ENCODE measurements at regions not wholly inside any gene's neighbourhood (a gene's known extent, or its start where the extent isn't known, plus 50 kb on each side); places are given as distances from the start of the nearest gene placed in this dataset.
A peak's percentile ranks its signal among the peaks of the same experiment; 100 is the strongest.

- 81 to 83% (median 81%) methylated on average over 20 of the region's 20 CpGs for WGBS, 3 donors
- intact Hi-C loops (cut with DNase I) = no loop called here
- Histone ChIP-seq H3K27ac (no peak overlapping the region), H3K27me3 (no peaks in the 10 kb centered on the region), H3K4me3 (no peak overlapping the region), H3K36me3 (no peaks in the 10 kb centered on the region), H3K4me1 (ENCODE audit: insufficient read depth) (no peaks in the 10 kb centered on the region), H3K9me3 (no peaks in the 10 kb centered on the region)
- peak in 3 of 5 donors; percentile 4 to 17 (median 11) for DNase-seq
- TF ChIP-seq POLR2A (IDR thresholded peaks at IDR 0.05) = no peak
- TF ChIP-seq, protein P1, sequence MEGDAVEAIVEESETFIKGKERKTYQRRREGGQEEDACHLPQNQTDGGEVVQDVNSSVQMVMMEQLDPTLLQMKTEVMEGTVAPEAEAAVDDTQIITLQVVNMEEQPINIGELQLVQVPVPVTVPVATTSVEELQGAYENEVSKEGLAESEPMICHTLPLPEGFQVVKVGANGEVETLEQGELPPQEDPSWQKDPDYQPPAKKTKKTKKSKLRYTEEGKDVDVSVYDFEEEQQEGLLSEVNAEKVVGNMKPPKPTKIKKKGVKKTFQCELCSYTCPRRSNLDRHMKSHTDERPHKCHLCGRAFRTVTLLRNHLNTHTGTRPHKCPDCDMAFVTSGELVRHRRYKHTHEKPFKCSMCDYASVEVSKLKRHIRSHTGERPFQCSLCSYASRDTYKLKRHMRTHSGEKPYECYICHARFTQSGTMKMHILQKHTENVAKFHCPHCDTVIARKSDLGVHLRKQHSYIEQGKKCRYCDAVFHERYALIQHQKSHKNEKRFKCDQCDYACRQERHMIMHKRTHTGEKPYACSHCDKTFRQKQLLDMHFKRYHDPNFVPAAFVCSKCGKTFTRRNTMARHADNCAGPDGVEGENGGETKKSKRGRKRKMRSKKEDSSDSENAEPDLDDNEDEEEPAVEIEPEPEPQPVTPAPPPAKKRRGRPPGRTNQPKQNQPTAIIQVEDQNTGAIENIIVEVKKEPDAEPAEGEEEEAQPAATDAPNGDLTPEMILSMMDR (IDR thresholded peaks at IDR 0.05) = no peak
- TF ChIP-seq EP300 (IDR thresholded peaks at IDR 0.05) = no peak
Observed at GRCh38 chr18:79598633-79599175, 80.9 kb upstream of the CTDP1 start.

GRCh38 chr18:79599441-79599931 is 80.1 kb upstream of the CTDP1 start:
- WGBS, 3 donors = 49 to 59% (median 56%) methylated on average over 19 of the region's 19 CpGs
- H3K9me3 ChIP-seq = no peaks in the 10 kb centered on the region
- intact Hi-C loops (cut with DNase I) = no loop called here
- peak in 4 of 5 donors; percentile 9 to 35 (median 22) for DNase-seq
- TF ChIP-seq, protein P1 (IDR thresholded peaks at IDR 0.05) = no peak
- no peak for TF ChIP-seq EP300 (IDR thresholded peaks at IDR 0.05)
- TF ChIP-seq POLR2A (IDR thresholded peaks at IDR 0.05) = no peak
- no peak overlapping the region for H3K4me3 ChIP-seq
- no peaks in the 10 kb centered on the region for H3K36me3 ChIP-seq
- no peaks in the 10 kb centered on the region for H3K4me1 ChIP-seq (ENCODE audit: insufficient read depth)
- no peaks in the 10 kb centered on the region for H3K27me3 ChIP-seq
- H3K27ac ChIP-seq = no peak overlapping the region

DNA sequence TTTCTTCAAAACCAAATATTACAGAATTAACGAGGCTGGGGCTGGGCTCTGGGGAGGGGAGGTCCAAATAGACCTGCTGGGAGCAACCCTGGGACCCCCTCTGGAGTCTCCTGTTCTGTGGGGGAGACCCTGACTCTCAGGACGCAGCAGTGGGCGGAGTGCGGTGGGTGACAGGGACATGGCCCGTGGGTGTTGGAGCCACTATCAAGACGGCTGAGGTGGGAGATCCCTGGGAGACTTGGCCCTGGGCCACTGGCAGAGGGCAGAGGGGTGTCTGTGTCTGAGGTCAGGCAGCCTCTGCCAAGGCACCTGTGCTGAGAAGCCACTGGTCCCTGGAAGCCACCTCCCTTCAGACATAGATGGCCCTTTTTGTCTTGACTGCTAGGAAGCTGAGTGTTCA is 79.5 kb upstream of the CTDP1 start:
- Histone ChIP-seq H3K4me3 (no peak overlapping the region), H3K27me3 (no peaks in the 10 kb centered on the region), H3K9me3 (no peaks in the 10 kb centered on the region), H3K4me1 (ENCODE audit: insufficient read depth) (no peaks in the 10 kb centered on the region), H3K27ac (no peak overlapping the region), H3K36me3 (no peaks in the 10 kb centered on the region)
- WGBS, 3 donors = 77 to 90% (median 84%) methylated on average over 6 of the region's 6 CpGs
- intact Hi-C loops (cut with DNase I) = no loop called here
- peak in 4 of 5 donors; percentile 11 to 36 (median 16) for DNase-seq
- TF ChIP-seq, protein P1 (IDR thresholded peaks at IDR 0.05) = no peak

DNA sequence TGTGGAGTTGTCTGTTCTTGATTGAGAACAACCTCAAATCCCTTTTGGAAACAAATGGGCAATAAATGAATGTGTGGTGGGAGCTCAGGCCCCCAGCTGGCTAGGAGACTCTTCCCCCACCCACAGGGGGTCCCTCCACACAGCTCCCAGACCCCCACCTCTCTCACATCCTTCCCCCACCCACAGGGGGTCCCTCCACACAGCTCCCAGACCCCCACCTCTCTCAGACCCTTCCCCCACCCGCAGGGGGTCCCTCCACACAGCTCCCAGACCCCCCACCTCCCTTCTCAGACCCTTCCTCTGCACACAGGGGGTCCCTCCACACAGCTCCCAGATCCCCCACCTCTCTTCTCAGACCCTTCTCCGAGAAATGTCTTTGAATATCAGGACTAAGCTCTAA is 79.0 kb upstream of the CTDP1 start:
- DNase-seq = peak in 1 of 5 donors; percentile 7
- Histone ChIP-seq H3K27ac (no peak overlapping the region), H3K9me3 (no peaks in the 10 kb centered on the region), H3K4me1 (ENCODE audit: insufficient read depth) (no peaks in the 10 kb centered on the region), H3K4me3 (no peak overlapping the region), H3K36me3 (no peaks in the 10 kb centered on the region), H3K27me3 (no peaks in the 10 kb centered on the region)
- intact Hi-C loops (cut with DNase I) = no loop called here
- WGBS, 3 donors = 82 to 86% (median 83%) methylated on average over 2 of the region's 2 CpGs
- TF ChIP-seq EP300 (IDR thresholded peaks at IDR 0.05) = no peak
- TF ChIP-seq, protein P1 (IDR thresholded peaks at IDR 0.05) = no peak
- TF ChIP-seq POLR2A (IDR thresholded peaks at IDR 0.05) = no peak

Measured in ovary (tissue), 7 donors.